ENCODE measurements at regions not wholly inside any gene's neighbourhood (a gene's known extent, or its start where the extent isn't known, plus 50 kb on each side); places are given as distances from the start of the nearest gene placed in this dataset.

DNA sequence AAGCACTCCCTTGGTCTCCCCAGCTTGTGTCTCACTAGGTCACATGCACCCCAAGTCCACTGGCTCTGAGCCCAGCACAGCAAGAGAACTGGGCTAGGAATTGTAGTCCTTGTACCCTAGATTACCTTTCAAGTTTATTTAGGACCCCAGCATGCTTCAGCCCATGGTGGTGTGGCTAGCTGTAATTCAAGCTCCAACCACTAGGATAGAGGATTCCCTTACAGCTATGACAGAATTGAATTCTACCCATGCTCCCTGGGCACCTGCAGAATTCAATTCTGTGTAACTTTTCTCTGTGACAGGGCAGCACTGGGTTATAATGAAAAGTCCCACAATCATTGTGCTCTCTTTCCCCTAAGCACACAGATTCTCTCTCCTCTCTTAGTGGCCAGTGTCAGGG lies 253.8 kb upstream of the DMD start:
- no peak for DNase-seq

DNA sequence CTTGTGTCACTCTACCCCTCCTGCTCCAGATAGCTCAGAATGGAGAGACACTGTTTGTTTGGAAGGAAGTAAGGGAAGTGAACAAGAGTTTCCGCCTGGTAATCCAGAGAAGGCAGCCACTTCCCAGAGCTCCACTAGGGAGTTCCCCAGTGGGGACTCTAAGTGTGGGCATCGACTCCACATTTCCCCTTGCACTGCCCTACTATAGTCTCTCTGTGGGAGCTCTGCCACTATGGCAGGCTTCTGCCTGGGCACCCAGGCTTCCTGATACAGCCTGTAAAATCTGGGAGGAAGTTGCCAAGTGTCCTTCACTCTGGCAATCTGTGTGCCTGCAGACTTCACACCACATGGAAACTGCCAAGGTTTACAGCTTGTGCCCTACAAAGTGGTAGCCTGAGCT lies 245.8 kb upstream of the DMD start:
- DNase-seq, result no peak

DNA sequence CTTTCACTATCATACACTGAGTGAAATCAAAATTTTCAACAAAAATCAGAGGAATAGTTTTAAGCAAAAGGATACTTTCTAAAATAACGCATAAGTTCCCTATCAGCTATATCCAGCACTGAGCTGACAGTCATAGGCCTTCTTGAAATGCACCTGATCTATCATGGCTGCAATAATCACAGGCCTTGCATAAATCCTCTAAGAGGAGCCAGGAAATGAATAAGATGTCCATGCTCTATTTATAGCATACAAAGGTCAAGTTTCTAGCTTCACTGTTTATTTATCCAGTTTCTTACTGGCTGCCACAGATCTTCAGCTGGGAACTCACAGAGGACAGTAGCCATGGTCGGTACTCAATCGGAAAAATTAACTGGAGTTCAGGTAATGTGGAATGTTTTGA lies 235.9 kb upstream of the DMD start:
- no peak for DNase-seq

DNA sequence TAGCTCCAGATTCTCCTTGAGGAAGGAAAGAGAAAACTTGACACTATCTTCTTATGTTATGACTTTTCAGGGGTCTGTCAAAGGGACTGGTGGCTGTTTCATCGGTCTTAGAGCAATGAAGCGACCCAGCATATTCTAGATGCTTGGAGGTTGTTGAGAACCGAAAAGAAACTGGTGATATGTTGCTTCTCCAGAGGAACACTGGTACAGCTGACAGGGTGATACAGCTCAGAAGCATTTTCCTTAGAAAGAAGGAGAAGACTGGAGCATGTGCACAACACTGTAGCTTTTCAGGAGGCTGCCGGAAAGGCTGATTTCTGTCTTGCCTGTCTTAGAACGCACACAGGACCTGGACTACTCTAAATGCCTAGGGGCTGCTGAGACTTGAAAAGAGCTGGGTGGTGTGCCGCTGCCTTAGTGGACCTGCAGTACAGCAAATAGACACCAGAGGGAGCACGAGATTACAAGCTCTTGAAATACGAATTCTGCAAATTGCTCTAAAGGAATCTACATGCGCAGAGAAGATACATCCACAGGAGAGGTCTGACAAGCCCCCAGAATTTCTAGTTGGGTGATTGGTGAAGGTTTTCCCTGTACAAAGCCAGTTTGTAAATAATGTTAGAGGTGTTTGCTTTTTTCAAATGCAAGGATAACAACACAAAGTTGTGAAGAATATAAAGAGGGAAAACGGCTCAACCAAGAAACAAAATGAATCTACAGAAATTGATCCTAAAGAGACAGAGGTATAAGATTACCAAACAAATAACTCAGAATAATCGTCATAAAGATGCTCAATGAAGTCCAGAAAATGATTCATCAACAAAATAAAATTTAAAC lies 223.1 kb upstream of the DMD start:
- peak; percentile 51 for DNase-seq

DNA sequence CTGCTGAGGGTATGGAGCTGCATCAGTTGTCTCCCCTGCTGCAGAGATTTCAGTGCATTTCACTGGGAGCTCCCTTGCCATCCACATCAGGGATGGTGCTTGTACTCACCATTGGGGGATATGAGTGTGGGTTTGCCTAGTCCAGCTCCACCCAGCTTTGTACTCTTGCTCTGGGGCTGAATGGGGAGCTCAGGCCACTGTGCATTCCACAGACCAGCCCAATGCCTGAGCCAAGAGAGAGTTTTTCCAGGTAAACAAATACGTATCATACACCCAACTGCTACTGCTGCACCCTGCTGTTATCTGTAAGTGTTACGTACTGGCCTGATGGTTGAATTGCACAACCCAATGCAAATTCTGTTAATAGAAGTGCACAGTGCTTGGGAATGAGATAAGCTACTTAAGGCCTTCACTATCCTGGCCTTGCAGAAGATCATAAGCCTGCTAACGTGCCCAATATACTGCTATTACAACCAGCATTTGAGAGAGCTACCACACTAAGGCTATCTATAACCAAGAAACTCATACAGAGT lies 205.0 kb upstream of the DMD start:
- DNase-seq, result no peak

DNA sequence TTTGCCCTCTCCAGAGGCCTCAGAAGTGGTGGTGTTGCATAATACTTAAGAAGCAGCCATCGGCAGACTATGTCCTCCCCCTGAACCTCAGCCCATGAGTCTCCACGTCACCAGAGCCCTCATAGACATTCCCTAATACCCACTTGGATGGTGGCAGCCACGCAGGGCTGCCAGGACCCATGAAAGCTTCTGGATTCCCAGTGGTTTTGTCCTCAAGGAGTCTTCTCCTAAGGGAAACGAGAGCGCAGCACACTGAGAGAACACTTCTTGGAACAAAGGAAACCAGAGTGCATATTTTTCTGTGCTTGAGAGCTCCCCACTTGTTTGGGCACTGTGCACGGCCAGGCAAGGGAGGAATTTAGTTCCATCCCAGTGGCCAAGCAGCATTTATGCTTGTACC lies 204.1 kb upstream of the DMD start:
- no peak for DNase-seq

DNA sequence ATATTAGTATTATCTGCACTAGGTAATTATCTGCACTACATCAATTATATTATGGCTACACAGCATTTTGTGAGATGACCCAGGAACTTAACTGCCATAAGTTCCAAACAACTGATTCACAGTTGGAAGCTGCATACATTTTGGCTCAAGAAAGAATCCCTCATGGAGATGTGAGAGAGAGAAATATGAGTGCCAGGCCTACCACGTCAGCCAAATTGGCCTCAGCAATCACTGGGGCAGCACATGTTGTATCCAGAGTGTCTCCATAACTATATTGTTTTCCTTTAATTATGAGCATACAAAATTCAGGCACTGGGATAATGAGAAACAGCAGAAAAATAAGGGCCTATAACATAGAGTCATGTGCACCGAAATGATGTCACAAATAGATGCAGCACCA lies 174.2 kb upstream of the DMD start:
- DNase-seq, result no peak

DNA sequence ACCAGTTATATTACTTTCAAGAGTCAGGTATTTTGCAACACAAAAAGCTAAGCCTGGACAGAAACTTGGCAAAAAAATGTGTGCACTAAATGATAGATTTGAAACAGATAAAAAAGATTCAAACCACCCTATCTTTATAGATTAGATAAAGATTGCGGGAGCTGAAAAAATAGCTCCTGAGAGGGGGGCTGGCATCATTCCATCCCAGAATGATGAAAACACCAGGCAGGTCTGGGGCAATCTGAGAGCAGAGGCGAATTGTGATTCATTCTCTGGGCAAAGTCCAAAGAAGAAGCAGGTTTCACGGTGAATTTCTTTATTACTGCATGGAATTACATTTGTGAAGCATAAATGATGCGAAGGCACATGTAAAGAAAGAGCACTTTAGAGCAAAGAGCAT lies 168.5 kb upstream of the DMD start:
- no peak for DNase-seq

DNA sequence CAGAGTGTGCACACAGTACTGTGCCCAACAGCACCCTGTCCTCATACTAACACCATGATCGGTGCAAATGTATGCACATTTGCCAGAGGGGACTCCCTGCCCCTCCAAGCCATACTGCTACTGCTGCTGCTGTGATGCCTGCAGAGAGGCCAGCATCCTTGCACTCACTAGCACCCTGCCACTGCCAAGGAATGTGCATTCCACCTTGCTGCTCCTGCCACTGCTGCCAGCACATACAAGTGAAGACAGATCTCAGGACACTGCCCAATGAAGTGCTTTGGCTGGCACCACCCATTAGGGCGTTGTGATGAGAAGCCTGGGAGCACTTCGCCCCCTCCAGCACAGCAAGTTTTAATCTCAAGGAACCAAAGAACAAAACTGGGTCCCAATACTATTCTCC lies 146.3 kb upstream of the DMD start:
- DNase-seq, result no peak

DNA sequence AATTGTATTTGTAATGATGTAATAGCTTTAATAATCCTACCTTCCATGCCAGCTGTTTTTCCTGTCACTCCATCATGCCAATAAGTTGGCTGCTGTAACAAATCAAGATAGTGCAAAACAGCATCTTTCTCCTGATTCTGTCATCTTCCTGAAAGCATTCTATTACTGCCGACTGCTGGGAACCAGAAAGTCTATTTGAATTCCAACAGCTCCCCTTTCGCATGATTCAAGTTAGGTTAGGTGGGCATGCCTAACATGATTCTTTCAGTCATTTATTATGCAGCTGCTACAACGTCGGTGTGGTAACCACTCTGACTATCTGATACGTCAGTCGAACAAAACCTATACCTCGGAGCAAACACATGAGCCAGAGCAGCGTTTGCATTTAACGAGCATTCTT lies 127.9 kb upstream of the DMD start:
- DNase-seq, result no peak

DNA sequence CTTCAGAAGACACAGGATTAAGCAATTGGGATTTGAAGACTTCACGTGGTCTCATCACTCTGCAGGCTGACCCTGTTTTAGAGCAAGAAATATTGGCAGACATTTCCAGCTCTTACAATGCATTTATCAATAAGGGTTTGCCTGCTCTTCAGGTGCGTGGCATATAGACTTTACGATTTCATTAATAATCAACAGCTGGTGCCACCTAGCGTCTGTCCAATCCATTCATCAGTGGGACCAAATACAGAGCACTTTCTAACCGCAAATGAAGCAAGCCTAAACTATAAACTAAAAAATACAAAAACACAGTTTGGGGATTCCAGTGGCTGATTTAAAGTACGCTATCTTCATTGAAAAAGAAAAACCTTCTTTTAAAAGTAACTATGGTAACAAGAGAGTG lies 125.4 kb upstream of the DMD start:
- DNase-seq, result no peak

DNA sequence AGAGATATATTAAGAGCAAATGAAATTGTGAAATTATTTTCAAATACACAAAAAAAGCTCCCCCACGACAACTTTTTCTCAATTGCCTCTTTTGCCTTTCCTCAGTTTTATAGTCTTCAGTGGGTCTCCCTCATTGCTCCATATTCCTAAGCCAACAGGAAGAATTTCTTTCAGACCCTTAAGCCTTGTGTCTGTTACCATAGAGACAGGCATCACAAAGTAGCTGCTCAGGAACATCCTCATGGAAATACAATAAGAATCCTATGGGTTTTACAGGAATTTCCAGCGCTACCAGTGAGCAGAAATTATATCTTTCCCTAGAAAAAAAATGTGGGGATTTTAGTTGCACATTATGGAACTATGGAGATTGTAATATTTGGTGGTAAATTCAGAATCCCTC lies 121.9 kb upstream of the DMD start:
- DNase-seq, result no peak

DNA sequence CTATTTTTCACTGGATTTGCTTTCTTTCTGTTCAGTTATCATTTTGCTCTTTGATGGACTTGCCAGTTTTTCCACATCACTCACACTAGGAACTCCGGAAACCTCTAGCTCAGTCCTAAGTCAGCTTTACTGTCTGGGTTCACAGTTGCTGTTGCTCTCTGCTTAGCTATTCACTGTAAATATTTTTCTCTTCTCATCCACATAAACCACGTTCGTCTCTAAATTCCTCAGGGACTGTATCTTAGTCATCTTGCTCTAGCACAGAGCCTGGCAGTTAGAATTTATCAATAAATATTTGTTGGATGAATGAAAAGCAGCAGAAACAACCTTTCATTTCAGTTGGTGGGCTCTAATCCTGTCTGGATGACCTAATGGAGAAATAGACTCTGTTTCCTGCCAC lies 119.4 kb upstream of the DMD start:
- no peak for DNase-seq

DNA sequence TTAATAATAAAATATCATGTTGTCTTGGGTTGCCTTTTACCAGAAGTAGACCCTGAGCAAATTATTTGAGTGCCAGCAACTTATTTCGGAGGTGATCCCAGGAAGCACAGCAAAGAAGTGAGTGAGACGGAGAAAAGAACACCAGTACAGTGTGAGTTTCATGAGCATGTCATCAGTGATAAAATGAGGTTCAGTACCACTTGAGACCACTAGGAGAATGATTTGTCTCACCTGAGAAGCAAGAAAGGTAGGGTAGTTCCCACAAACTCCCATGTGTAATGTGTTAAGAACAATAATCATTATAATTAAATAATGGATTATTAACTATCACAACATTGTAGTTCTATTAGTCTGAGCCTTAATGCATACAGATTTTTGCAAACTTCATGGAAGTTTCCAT lies 112.8 kb upstream of the DMD start:
- no peak for DNase-seq

DNA sequence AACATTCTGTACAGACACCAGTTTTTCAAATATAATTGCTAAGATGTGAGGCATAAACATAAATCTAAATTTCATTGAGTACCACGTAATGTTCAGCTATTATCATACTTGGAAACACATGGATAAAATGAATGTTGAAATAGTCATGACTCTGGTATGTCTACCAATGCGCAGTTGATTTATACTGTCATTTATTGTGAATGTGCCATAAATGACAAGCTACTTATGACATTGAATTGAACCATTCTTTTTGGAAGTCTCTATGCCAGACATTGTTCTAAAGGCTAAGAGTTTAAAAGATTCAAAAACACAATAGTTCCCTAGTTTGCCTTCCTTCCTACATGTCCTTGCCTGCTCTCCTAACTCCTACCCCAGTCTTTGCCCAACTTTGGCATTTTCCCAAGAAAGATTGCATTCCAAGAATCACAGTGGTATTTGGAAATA lies 96.6 kb upstream of the DMD start:
- no peak for DNase-seq

DNA sequence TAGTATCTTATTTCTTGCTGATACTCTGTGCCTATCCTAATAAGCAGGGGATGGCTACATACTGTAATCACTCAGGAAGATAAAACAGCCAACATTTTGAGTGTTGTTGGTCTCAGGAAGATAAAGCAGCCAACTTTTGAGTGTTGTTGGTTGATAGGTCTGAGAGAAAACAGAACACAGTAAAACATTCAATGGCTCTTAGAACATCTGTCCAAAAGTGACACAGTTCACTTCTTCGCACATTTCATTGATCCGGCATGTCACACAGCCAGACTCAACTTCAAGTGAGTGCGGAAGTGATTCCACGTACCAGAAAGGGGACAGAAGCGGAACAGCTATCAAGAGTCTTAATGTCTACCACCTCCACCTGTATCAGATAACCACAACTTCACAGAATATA lies 87.3 kb upstream of the DMD start:
- DNase-seq, result no peak

DNA sequence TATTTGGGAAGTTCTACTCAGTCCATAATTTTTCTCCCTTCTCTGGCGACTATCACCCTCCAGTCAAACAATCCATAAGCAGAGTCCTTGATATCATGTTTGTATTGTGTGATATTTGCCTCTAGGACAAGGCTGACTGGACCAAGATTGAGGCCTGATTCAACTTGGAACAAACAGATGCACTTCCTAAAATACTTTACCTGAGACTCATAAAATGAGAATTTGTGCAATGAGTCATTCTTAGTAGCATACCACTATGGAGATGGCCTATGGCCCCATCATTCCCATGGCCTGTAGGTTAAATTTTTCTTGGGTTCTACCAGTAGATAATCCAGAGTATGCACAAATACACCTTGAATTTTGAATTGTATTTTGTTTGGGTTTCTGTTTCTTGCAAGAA lies 74.2 kb upstream of the DMD start:
- DNase-seq, result no peak

DNA sequence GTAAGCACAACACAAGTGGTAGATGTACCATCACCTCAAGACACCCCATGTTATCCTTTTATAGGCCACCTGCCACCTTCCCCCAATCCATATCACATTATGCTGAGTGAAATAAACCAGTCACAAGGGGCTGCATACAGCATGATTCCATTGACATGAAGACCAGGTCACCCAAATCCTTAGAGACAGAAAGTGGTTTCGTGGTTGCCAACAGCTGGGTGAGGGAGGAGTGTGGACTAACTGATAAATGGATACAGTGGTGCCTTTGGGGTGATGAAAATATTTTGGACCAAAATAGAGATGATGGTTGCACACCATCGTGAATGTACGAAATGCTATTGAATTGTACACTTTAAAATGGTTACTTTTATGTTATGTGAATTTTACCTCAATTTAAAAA lies 65.7 kb upstream of the DMD start:
- no peak for DNase-seq

DNA sequence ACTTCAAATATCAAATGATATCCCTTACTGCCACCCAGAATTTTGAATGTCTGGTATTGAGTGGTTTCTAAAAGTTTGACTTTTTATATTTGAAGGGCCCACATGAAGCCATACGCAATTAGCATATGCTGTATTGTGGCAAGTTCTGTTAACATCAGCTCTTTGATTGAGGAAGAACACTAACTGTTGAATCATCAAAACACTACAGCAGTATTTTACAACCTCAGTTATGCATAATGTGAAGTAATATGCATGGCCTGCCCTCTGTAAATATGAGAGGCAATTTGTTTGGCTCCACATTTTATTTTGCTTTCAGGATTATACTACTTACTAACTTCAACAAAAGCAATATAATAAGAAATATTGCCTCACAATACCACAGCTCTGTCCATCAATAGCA lies 62.2 kb upstream of the DMD start:
- DNase-seq, result no peak

DNA sequence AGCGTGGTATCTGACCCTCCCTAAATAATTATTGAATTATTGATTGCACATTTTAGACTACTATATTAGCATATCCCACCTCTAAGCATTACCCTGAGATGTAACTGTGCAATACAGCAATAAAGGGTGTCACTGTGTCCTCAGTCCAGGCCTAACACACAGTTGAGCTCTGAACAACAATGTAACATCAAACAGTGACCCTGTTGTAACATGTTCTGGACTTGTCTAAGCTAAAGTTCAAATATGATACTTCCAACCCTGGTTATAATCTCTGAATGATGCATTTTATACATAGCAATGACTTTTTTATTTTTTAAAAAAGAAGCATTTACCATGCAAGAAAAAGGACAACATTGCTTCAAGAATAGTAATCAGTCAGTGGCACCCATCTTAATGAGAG lies 61.6 kb upstream of the DMD start:
- no peak for DNase-seq
